Naive thymus-derived CD4-positive, alpha-beta T cell (primary cell): ENCODE measurements at regions not wholly inside any gene's neighbourhood (a gene's known extent, or its start where the extent isn't known, plus 50 kb on each side); places are given as distances from the start of the nearest gene placed in this dataset.

Source experiments
- ATAC-seq: fragments of 150-1000 bp; cut with Tn5 transposase; 2 replicates; pipeline ENCODE4 v1.10.0; 2021; ENCODE audit warnings: mild to moderate bottlenecking, moderate library complexity
- CTCF ChIA-PET: fragments of 350-600 bp; sonication (Branson Sonifier 250); formaldehyde crosslinking; loops from one replicate; lab custom pipeline; 2021; ENCODE audit warnings: antibody characterized with exemption; lab: Charles Lee
- POLR2A ChIA-PET: fragments of 350-600 bp; sonication (Branson Sonifier 250); formaldehyde crosslinking; loops from one replicate; lab custom pipeline; 2021; ENCODE audit warnings: antibody characterized with exemption, inconsistent platforms; lab: Charles Lee
- DNase-seq, 9 donors: peaks; one replicate each; pipeline versions ENCODE4 v3.0.0 to v3.0.0-alpha.2; 2020 to 2022; ENCODE audit warnings: mixed read lengths in 1 of 9
- H3K27ac ChIP-seq: one replicate; pipeline ENCODE4 v1.7.0; 2013; ENCODE audit warnings: mild to moderate bottlenecking, low read depth, low read length, moderate library complexity
- H3K27me3 ChIP-seq, 2 donors: one replicate each; pipeline ENCODE4 v1.7.0; 2013; ENCODE audit warnings: low read length in 2 of 2, mild to moderate bottlenecking in 2 of 2, moderate library complexity in 2 of 2; ENCODE audit not compliant: control insufficient read depth in 2 of 2, insufficient read depth in 2 of 2
- H3K36me3 ChIP-seq, 3 experiments: 1 replicate in 2 of 3; 2 replicates in 1 of 3; pipeline ENCODE4 v1.7.0; 2013; ENCODE audit warnings: low read length in 3 of 3, mild to moderate bottlenecking in 3 of 3, moderate library complexity in 1 of 3; ENCODE audit not compliant: insufficient read depth in 3 of 3, control insufficient read depth in 2 of 3
- H3K4me1 ChIP-seq, 2 donors: one replicate each; pipeline ENCODE4 v1.7.0; 2013; ENCODE audit warnings: low read length in 2 of 2, mild to moderate bottlenecking in 2 of 2, moderate library complexity in 1 of 2; ENCODE audit not compliant: control insufficient read depth in 2 of 2, insufficient read depth in 2 of 2
- H3K4me3 ChIP-seq: 2 replicates; pipeline ENCODE4 v1.7.0; 2013; ENCODE audit warnings: mild to moderate bottlenecking, low read length
- H3K9me3 ChIP-seq, 3 experiments: 1 replicate in 2 of 3; 2 replicates in 1 of 3; pipeline ENCODE4 v1.7.0; 2013; ENCODE audit warnings: low read length in 3 of 3; ENCODE audit not compliant: control insufficient read depth in 2 of 3
- H3K27ac Mint-ChIP-seq, 9 donors: one replicate each; pipeline ENCODE4 v1.8.0; 2020 to 2022; ENCODE audit warnings: mixed read lengths in 9 of 9, mild to moderate bottlenecking in 8 of 9, moderate library complexity in 5 of 9, inconsistent platforms in 2 of 9
- H3K27me3 Mint-ChIP-seq, 5 donors: one replicate each; pipeline ENCODE4 v1.8.0; 2021 to 2022; ENCODE audit warnings: mixed read lengths in 5 of 5, mild to moderate bottlenecking in 1 of 5
- H3K36me3 Mint-ChIP-seq, 5 donors: one replicate each; pipeline ENCODE4 v1.8.0; 2020 to 2022; ENCODE audit warnings: mixed read lengths in 5 of 5, mild to moderate bottlenecking in 3 of 5, inconsistent platforms in 1 of 5
- H3K4me1 Mint-ChIP-seq, 7 donors: one replicate each; pipeline ENCODE4 v1.8.0; 2020 to 2022; ENCODE audit warnings: mixed read lengths in 7 of 7, mild to moderate bottlenecking in 3 of 7, inconsistent platforms in 1 of 7
- H3K4me3 Mint-ChIP-seq, 10 donors: one replicate each; pipeline ENCODE4 v1.8.0; 2020 to 2022; ENCODE audit warnings: mild to moderate bottlenecking in 10 of 10, mixed read lengths in 10 of 10, moderate library complexity in 6 of 10, inconsistent platforms in 2 of 10
- H3K9me3 Mint-ChIP-seq, 11 donors: one replicate each; pipeline ENCODE4 v1.8.0; 2020 to 2022; ENCODE audit warnings: mixed read lengths in 11 of 11, mild to moderate bottlenecking in 4 of 11, inconsistent platforms in 1 of 11, moderate library complexity in 1 of 11
- intact Hi-C, 2 donors: fragments of 100-400 bp; cut with micrococcal nuclease; formaldehyde crosslinking; loops; one replicate each; pipeline ENCODE4 v1.15.1; 2023

DNA sequence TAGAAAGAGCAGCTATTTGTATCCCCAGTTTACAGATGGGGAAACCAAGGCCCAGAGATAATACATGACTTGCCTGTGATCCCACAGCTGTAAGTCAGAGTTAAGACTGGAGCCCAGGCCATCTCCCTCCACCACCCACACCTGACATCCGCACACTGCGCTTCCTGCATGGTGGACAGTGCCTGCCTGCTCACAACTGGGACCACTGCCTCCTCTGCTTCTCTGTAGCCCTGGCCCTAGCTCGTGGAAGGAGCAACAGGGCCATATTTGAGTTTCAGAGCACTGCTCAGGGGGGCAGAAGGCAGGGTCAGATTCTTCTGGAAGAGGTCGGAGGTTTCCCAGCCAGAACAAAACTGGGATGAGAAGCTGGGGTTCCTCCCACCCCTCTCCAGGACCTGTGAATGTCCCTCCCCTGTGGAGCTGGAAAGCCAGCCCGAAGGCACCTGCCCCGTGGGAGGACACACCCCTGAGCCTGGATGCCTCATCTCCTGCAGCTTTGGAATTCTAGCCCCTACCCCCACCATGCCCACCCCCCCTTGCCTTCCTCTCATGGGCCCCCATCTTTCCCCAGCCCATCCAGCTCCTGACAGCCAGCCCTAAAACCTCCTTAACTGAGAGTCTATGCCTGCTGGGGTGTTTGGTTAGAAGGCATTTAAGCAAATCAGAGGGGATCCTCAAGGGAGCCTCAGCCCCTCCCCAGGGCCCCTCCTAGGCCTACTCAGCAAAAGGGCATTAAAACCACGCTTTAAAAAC is 100.1 kb downstream of the TPRA1 start:
- Mint-ChIP-seq H3K27me3 (peaks cover 2 to 43% (median 24%) of the 10 kb centered on the region in 5 donors), H3K4me3 (no peak overlapping the region), H3K27ac (no peak overlapping the region), H3K4me1 (peaks cover 0 to under 1% (median 0%) of the 10 kb centered on the region in 7 donors), H3K36me3 (no peaks in the 10 kb centered on the region), H3K9me3 (peaks cover 0 to 2% (median 0%) of the 10 kb centered on the region in 11 donors)
- DNase-seq (peak in 1 of 9 donors; percentile 1), ATAC-seq (no peak)
- no peak overlapping the region for H3K27ac ChIP-seq
- ChIA-PET POLR2A (no interaction called here), CTCF (no interaction called here)
- H3K36me3 ChIP-seq: no peaks in the 10 kb centered on the region
- no peak overlapping the region for H3K4me3 ChIP-seq
- no peaks in the 10 kb centered on the region for H3K9me3 ChIP-seq
- no peaks in the 10 kb centered on the region for H3K4me1 ChIP-seq
- intact Hi-C loops: no loop called here
- no peaks in the 10 kb centered on the region for H3K27me3 ChIP-seq

DNA sequence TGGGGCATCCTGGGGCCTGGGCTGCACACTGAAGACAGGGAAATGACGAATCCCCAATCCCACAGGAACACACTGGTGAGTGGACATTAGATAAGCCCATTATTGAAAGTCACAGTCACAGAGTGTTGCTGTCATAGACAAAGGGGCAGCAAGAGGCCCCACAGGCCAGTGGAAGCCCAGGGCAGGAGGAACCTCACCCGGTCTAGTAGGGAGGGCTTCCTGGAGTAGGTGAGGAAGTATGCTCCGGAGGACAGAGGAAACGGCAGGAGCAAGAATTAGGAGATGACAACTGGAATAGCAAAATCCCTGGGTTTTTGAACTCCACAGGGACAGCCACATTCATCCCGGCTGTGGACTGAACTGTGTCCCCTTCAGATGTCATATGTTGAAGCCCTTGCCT is 101.2 kb downstream of the TPRA1 start:
- Histone ChIP-seq H3K9me3 (no peaks in the 10 kb centered on the region), H3K4me3 (no peak overlapping the region), H3K27ac (no peak overlapping the region), H3K27me3 (no peaks in the 10 kb centered on the region), H3K36me3 (no peaks in the 10 kb centered on the region), H3K4me1 (no peaks in the 10 kb centered on the region)
- intact Hi-C loops: no loop called here
- DNase-seq (no peak), ATAC-seq (no peak)
- Mint-ChIP-seq H3K36me3 (no peaks in the 10 kb centered on the region), H3K4me3 (no peak overlapping the region), H3K9me3 (peaks cover 0 to 2% (median 0%) of the 10 kb centered on the region in 11 donors), H3K27ac (no peak overlapping the region), H3K27me3 (peaks cover 2 to 51% (median 23%) of the 10 kb centered on the region in 5 donors), H3K4me1 (peaks cover 0 to 9% (median 0%) of the 10 kb centered on the region in 7 donors)
- CTCF ChIA-PET: no interaction called here
- POLR2A ChIA-PET: no interaction called here

GRCh38 chr3:127488740-127489139 is 101.8 kb downstream of the TPRA1 start:
- Histone ChIP-seq H3K36me3 (no peaks in the 10 kb centered on the region), H3K9me3 (no peaks in the 10 kb centered on the region), H3K27me3 (no peaks in the 10 kb centered on the region), H3K4me3 (no peak overlapping the region), H3K4me1 (no peaks in the 10 kb centered on the region), H3K27ac (no peak overlapping the region)
- intact Hi-C loops: no loop called here
- ChIA-PET POLR2A (no interaction called here), CTCF (no interaction called here)
- Mint-ChIP-seq H3K4me1 (peaks cover 0 to 15% (median 0%) of the 10 kb centered on the region in 7 donors), H3K9me3 (peaks cover 0 to 2% (median 0%) of the 10 kb centered on the region in 11 donors), H3K27me3 (peaks cover 2 to 53% (median 24%) of the 10 kb centered on the region in 5 donors), H3K36me3 (no peaks in the 10 kb centered on the region), H3K27ac (no peak overlapping the region), H3K4me3 (no peak overlapping the region)
- ATAC-seq (no peak), DNase-seq (peak in 1 of 9 donors; percentile 6)

DNA sequence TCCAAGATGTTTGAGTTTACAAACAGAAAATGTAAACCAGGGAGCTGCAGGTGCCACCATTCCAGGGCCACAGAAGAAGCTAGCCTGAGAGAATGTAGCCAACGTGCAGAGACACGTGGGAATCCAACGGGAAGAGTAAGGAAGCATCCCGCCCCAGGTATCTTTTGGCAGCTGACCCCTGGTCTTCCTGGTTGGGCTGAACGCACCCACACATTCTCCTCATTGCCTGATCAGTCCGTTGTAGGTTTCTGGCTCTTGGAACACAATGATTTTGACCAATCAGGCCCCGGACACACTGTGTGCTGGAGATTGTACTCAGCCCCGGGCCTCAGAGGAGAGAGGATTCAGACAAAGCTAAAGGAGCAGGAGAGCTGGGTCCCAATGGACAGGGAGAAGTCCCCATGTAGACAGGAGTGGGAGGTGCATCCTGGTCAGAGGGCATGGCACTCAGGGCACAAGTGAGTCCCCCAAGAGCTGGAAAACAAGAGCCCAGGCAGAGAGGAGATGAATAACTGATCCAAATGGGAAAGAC is 102.3 kb downstream of the TPRA1 start:
- peaks cover 0 to 20% (median 0%) of the 10 kb centered on the region in 7 donors for H3K4me1 Mint-ChIP-seq
- ATAC-seq (no peak), DNase-seq (peak in 1 of 9 donors; percentile 6)
- no peak overlapping the region for H3K27ac Mint-ChIP-seq
- no peaks in the 10 kb centered on the region for H3K36me3 Mint-ChIP-seq
- Histone ChIP-seq H3K9me3 (no peaks in the 10 kb centered on the region), H3K36me3 (no peaks in the 10 kb centered on the region), H3K4me3 (no peak overlapping the region), H3K4me1 (no peaks in the 10 kb centered on the region), H3K27ac (no peak overlapping the region), H3K27me3 (no peaks in the 10 kb centered on the region)
- POLR2A ChIA-PET: no interaction called here
- no peak overlapping the region for H3K4me3 Mint-ChIP-seq
- intact Hi-C loops: no loop called here
- H3K27me3 Mint-ChIP-seq: peaks cover 2 to 56% (median 30%) of the 10 kb centered on the region in 5 donors
- CTCF ChIA-PET: no interaction called here
- H3K9me3 Mint-ChIP-seq: peaks cover 0 to 2% (median 0%) of the 10 kb centered on the region in 11 donors

GRCh38 chr3:127487196-127487595 is 103.3 kb downstream of the TPRA1 start:
- intact Hi-C loops: no loop called here
- no peaks in the 10 kb centered on the region for H3K9me3 ChIP-seq
- no peak overlapping the region for H3K4me3 Mint-ChIP-seq

DNA sequence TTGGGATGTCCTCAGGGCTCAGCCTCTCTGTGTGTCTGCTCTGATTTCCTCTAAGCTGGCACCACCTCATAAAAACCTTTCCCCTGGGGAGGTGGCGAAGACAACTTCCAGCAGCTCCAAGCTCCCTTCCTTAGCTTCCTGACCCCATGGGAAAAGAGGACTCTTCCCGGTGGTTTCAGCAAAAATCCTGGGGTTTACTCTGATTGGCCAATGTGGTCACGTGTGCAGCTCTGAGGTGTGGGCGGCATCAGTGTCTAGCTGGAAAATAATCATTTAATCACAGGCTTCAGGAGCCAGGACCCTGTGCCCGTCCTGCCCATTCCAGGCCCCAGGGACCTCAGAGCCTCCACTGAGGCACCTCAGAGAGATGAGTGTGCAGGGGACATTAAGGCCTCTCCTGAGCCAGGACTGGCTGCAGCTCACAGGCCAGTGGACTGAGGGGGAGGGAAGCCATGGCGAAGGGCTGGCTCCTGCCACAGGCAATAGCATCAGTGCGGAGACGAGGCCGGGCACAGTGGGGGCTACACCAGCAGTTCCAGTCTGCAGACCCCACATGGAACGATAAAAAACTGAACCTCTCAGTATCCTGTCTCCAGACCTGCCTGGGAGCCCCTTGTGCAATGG is 104.1 kb downstream of the TPRA1 start:
- no peaks in the 10 kb centered on the region for H3K27me3 ChIP-seq
- no peak overlapping the region for H3K4me3 Mint-ChIP-seq
- H3K4me1 Mint-ChIP-seq: peaks cover 0 to 24% (median 0%) of the 10 kb centered on the region in 7 donors
- H3K36me3 ChIP-seq: no peaks in the 10 kb centered on the region
- peaks cover 6 to 61% (median 33%) of the 10 kb centered on the region in 5 donors for H3K27me3 Mint-ChIP-seq
- no peaks in the 10 kb centered on the region for H3K9me3 ChIP-seq
- peak in 1 of 9 donors; percentile 8 for DNase-seq
- no peaks in the 10 kb centered on the region for H3K9me3 Mint-ChIP-seq
- ChIA-PET CTCF (no interaction called here), POLR2A (no interaction called here)
- no peak for ATAC-seq
- H3K4me1 ChIP-seq: no peaks in the 10 kb centered on the region
- H3K27ac ChIP-seq: no peak overlapping the region
- H3K4me3 ChIP-seq: no peak overlapping the region
- no peaks in the 10 kb centered on the region for H3K36me3 Mint-ChIP-seq
- intact Hi-C loops: no loop called here
- H3K27ac Mint-ChIP-seq: no peak overlapping the region

More at GRCh38 chr3:127487196-127487595, 103.3 kb downstream of the TPRA1 start:
- Histone ChIP-seq H3K4me3 (no peak overlapping the region), H3K27me3 (no peaks in the 10 kb centered on the region), H3K36me3 (no peaks in the 10 kb centered on the region), H3K27ac (no peak overlapping the region), H3K4me1 (no peaks in the 10 kb centered on the region)
- H3K36me3 Mint-ChIP-seq: no peaks in the 10 kb centered on the region
- H3K27me3 Mint-ChIP-seq: peaks cover 6 to 61% (median 33%) of the 10 kb centered on the region in 5 donors
- peaks cover 0 to 24% (median 0%) of the 10 kb centered on the region in 7 donors for H3K4me1 Mint-ChIP-seq
- ATAC-seq: no peak
- peak in 1 of 9 donors; percentile 4 for DNase-seq
- no peak overlapping the region for H3K27ac Mint-ChIP-seq
- ChIA-PET POLR2A (no interaction called here), CTCF (no interaction called here)
- H3K9me3 Mint-ChIP-seq: no peaks in the 10 kb centered on the region
